Mucosa of descending colon (tissue), 3 donors: ENCODE measurements at regions not wholly inside any gene's neighbourhood (a gene's known extent, or its start where the extent isn't known, plus 50 kb on each side); places are given as distances from the start of the nearest gene placed in this dataset.

Experiments used
- ATAC-seq: fragments of 200-7000 bp; cut with Tn5 transposase; one replicate; pipeline ENCODE4 v1.9.1; 2020; ENCODE audit warnings: mild to moderate bottlenecking, moderate library complexity
- DNase-seq, 3 donors: peaks; one replicate each; pipeline ENCODE4 v3.0.0-alpha.2; 2020
- H3K36me3 ChIP-seq: fragments of 200-600 bp; one replicate; pipeline ENCODE4 v1.8.0; 2021; ENCODE audit warnings: low read depth, mild to moderate bottlenecking
- H3K4me1 ChIP-seq: fragments of 200-600 bp; one replicate; pipeline ENCODE4 v1.8.0; 2021; ENCODE audit warnings: low read depth, mild to moderate bottlenecking
- H3K4me3 ChIP-seq: fragments of 200-600 bp; one replicate; pipeline ENCODE4 v1.8.0; 2021; ENCODE audit warnings: mild to moderate bottlenecking
- H3K9me3 ChIP-seq: fragments of 200-600 bp; one replicate; pipeline ENCODE4 v1.8.0; 2021; ENCODE audit warnings: mild to moderate bottlenecking
- intact Hi-C, 2 donors: fragments of 100-400 bp; cut with DNase I in 1 of 2; cut with micrococcal nuclease in 1 of 2; formaldehyde crosslinking; loops; one replicate each; pipeline versions ENCODE4 v1.11.0 to v1.11.1; 2022; cut with DNase I, micrococcal nuclease
- TF ChIP-seq, protein P1 (sequence below): fragments of 200-600 bp; IDR thresholded peaks from one replicate; pipeline ENCODE4 v1.8.0; 2022; ENCODE audit warnings: antibody characterized with exemption, mild to moderate bottlenecking
- donor health status: DM: no; HTN: no; CAD: no; lungs with moderate emphysema.
- donor health status: DM: no; HTN: no; CAD: no.
- donor health status: DM: no; HTN: yes; CAD: no.

DNA sequence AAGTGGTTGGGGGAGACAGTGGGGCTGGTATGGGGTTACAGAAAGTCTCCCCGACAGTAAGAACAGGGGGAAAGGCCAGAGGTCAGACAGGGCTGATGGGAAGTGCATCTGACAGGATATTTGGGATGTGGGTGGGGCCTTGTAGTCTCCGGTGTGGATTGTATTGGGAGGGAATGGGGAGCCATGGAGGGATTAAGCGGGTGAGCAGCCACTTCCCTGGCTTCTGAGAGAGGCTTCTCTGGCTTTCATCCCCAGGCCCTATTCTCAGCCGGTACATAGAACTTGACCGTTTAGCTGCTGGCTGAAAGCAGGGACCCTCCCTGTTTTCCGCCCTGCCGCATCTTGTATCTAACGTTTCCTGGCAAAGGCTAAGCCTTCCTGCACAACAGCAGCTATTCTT lies 222.0 kb upstream of the LHX5 start:
- intact Hi-C loops, result no loop called here
- TF ChIP-seq, protein P1, sequence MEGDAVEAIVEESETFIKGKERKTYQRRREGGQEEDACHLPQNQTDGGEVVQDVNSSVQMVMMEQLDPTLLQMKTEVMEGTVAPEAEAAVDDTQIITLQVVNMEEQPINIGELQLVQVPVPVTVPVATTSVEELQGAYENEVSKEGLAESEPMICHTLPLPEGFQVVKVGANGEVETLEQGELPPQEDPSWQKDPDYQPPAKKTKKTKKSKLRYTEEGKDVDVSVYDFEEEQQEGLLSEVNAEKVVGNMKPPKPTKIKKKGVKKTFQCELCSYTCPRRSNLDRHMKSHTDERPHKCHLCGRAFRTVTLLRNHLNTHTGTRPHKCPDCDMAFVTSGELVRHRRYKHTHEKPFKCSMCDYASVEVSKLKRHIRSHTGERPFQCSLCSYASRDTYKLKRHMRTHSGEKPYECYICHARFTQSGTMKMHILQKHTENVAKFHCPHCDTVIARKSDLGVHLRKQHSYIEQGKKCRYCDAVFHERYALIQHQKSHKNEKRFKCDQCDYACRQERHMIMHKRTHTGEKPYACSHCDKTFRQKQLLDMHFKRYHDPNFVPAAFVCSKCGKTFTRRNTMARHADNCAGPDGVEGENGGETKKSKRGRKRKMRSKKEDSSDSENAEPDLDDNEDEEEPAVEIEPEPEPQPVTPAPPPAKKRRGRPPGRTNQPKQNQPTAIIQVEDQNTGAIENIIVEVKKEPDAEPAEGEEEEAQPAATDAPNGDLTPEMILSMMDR, result no peak
- H3K4me1 ChIP-seq, result no peaks in the 10 kb centered on the region
- DNase-seq (no peak), ATAC-seq (no peak)
- no peaks in the 10 kb centered on the region for H3K9me3 ChIP-seq
- H3K36me3 ChIP-seq, result no peaks in the 10 kb centered on the region
- H3K4me3 ChIP-seq, result no peak overlapping the region

DNA sequence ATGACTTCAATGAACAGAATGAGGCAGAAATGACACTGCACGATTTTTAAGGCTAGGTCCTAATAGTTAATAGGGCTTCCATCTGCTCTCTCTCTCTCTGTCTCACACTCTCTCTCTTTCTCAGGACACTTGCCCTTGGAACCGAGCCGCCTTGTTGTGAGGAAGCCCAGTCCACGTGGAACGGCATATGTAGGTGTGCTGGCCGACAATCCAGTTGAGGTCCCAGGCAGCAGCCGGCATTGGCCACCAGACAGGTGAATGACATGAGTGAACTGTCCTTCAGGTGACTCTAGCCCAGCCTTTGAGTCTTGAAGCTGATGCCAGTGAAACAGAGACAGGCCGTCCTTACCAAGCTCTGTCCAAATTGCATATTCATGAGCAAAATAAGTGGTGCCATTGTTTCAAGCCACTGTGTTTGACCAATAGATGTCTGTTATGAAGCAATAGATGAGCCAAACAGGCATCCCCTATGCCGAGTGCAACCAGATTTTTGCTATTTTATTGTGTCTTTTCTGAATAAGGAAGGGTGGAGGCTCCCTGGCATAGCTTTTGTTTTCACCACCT lies 217.5 kb upstream of the LHX5 start:
- ATAC-seq, result no peak
- no peaks in the 10 kb centered on the region for H3K9me3 ChIP-seq

DNA sequence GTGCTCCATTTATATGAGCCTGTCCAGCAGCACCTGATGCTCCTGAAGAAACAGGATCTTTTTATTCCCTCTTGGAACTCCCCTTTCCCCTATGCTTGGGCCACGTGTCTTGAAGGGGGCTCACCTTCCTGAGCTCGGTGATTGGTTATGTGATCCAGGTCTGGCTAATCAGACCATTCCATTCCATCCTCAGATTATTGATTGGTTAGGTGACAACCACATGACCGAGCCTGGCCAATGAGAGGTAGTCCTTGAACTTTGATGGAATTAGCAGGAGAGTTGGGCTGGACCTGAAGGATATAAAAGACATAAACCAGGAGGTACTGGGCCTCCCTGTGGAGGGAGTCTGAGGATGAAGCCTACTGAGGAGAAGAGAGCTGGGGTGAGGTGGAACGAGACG lies 216.6 kb upstream of the LHX5 start:
- DNase-seq, result no peak
- no peak for ATAC-seq
- no peaks in the 10 kb centered on the region for H3K36me3 ChIP-seq
- H3K9me3 ChIP-seq, result no peaks in the 10 kb centered on the region
- TF ChIP-seq, protein P1, result no peak
- no peaks in the 10 kb centered on the region for H3K4me1 ChIP-seq
- H3K4me3 ChIP-seq, result no peak overlapping the region
- intact Hi-C loops, result no loop called here

More for the DNA sequence above, 217.5 kb upstream of the LHX5 start:
- Histone ChIP-seq H3K36me3 (no peaks in the 10 kb centered on the region), H3K4me1 (no peaks in the 10 kb centered on the region), H3K4me3 (no peak overlapping the region)
- intact Hi-C loops, result no loop called here
- no peak for DNase-seq
- TF ChIP-seq, protein P1, result no peak

DNA sequence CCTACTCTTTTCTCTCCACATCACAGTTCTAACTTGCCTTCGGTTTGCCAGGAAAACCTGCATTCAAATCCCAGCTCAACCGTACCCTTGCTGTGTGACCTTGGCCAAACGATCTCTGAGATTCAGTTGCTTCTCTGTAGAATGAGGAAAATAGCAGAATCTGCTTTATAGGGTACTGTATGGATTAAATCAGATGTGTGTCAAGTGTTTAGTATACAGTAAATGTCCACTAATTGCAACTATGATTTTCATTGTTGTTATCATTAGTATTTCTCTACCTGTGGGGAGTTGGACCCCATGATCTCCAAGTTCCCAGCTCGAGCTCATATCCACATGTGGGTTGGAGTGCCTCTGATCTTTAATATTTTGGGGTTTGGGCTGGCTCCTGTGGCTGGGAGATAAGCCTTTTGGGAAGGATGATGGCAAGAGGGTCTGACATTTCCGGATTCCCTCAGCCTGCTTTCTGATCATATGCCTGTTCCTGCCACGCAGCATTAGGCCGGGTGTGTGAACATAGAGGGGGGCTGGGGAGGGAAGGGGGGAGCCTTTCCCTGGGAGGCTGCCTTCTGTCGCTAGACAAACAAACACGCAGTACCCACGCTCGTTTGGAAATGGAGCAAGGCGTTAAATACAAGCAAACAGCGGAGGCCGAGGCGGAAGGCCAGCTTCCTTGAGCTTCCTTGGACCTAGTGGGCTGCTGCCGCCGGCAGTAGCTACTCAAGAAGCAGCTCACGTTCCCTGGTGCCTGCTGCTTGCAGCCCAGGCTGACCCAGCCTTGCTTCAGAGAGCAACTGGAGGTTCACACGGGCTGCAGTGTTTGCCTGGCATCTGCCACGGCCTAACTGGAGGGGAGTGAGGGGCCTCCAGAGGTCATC lies 213.5 kb upstream of the LHX5 start:
- TF ChIP-seq, protein P1, result no peak
- ATAC-seq (no peak), DNase-seq (no peak)

DNA sequence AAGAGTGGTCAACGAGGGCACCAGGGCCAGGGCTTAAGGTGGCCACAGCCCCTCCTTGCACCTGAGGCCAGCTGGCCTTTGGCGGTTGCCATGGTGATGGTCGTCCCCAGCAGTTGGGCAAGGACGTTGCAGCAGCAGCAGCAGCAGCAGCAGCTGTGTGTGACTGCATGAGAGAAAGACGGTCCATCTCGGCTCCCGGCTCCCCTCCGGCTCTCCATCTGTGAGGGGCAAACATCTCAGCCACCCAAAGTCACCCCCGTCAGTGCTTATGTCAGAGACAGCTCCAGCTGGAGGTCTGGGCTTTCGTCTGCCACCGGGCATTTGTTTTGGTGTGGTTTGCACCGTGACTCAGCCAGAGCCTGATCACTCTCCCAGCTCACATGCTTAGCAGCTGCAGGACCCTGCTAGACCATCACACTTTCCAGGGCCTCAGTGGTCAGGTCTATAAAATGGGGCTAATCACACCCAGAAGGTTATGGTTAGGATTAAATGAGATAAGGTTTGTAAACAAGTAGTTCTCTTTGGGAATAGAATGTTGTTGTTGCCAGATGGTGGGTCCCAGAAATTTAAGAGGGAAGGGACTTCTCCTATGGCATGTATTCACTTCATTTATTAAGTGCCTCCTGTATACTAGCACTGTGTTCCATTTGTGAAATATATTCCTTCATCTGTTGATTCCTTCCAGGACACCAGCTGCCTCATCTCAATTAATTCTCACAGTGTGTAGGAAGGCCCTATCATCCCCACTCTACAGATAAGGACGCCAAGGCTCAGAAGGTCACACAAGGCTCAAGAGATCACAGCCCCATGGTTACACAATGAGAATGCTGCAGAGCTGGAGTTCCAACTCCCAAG lies 212.6 kb upstream of the LHX5 start:
- Histone ChIP-seq H3K4me3 (no peak overlapping the region), H3K36me3 (no peaks in the 10 kb centered on the region), H3K4me1 (no peaks in the 10 kb centered on the region), H3K9me3 (no peaks in the 10 kb centered on the region)
- ATAC-seq (no peak), DNase-seq (no peak)
- intact Hi-C loops, result no loop called here
- TF ChIP-seq, protein P1, result no peak

More for the DNA sequence above, 213.5 kb upstream of the LHX5 start:
- Histone ChIP-seq H3K4me1 (no peaks in the 10 kb centered on the region), H3K36me3 (no peaks in the 10 kb centered on the region), H3K4me3 (no peak overlapping the region), H3K9me3 (no peaks in the 10 kb centered on the region)
- intact Hi-C loops, result no loop called here
